ENCODE measurements at regions not wholly inside any gene's neighbourhood (a gene's known extent, or its start where the extent isn't known, plus 50 kb on each side); places are given as distances from the start of the nearest gene placed in this dataset.

DNA sequence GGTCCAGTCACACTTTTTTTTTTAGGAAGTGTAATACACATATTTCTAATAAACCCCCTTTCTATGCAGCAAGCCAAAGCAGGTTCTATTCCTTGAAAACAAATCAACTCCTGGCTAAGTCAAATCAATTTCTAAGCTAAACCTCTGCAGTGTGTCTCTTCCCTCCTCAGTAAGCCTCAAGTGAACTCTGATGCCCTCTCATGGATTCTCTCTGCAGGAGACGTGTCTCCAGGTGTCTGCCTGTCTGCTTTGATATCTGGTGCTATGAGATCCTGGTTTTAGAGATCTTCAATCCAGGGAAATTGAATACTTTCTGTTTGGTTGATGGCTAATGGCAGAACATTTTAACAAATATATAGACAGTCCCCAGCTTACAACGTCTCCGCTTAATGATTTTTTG lies 791.7 kb downstream of the AACS start:
- Mint-ChIP-seq H3K27ac (no peak overlapping the region), H3K9me3 (ENCODE audit: insufficient read depth) (no peaks in the 10 kb centered on the region), H3K4me1 (no peaks in the 10 kb centered on the region), H3K4me3 (no peak overlapping the region), H3K27me3 (no peaks in the 10 kb centered on the region)
- H2AFZ ChIP-seq (ENCODE audit: insufficient read depth, low read depth, low read length, poor library complexity, severe bottlenecking): no peak overlapping the region
- H4K20me1 ChIP-seq (ENCODE audit: control insufficient read depth, insufficient read depth, low read length, poor library complexity, severe bottlenecking): no peaks in the 10 kb centered on the region
- no peaks in the 10 kb centered on the region for H3K4me1 ChIP-seq (ENCODE audit: control insufficient read depth in 2 of 2, insufficient read depth in 2 of 2, low read length in 2 of 2)
- CTCF ChIA-PET: no interaction called here
- no peak overlapping the region for H3K4me2 ChIP-seq (replicated peaks; ENCODE audit: low read depth, low read length, poor library complexity, severe bottlenecking)
- H3K9me3 ChIP-seq (ENCODE audit: control extremely low read depth in 1 of 3, control insufficient read depth in 2 of 3, insufficient read depth in 1 of 3, low read length in 2 of 3): peaks cover 0 to 12% (median 0%) of the 10 kb centered on the region in 3 donors
- TF ChIP-seq EZH2 (IDR thresholded peaks at IDR 0.05; ENCODE audit: borderline replicate concordance, insufficient read depth, low read depth, low read length, poor library complexity, severe bottlenecking): no peak
- TF ChIP-seq, protein P1, sequence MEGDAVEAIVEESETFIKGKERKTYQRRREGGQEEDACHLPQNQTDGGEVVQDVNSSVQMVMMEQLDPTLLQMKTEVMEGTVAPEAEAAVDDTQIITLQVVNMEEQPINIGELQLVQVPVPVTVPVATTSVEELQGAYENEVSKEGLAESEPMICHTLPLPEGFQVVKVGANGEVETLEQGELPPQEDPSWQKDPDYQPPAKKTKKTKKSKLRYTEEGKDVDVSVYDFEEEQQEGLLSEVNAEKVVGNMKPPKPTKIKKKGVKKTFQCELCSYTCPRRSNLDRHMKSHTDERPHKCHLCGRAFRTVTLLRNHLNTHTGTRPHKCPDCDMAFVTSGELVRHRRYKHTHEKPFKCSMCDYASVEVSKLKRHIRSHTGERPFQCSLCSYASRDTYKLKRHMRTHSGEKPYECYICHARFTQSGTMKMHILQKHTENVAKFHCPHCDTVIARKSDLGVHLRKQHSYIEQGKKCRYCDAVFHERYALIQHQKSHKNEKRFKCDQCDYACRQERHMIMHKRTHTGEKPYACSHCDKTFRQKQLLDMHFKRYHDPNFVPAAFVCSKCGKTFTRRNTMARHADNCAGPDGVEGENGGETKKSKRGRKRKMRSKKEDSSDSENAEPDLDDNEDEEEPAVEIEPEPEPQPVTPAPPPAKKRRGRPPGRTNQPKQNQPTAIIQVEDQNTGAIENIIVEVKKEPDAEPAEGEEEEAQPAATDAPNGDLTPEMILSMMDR (IDR thresholded peaks at IDR 0.05): no peak
- H3K27me3 ChIP-seq (replicated peaks in 1 of 4; ENCODE audit: control extremely low read depth in 1 of 4, control insufficient read depth in 3 of 4, insufficient read depth in 4 of 4, low read length in 3 of 4): no peaks in the 10 kb centered on the region
- H3K27ac ChIP-seq (ENCODE audit: low read length in 2 of 2): no peak overlapping the region
- no peaks in the 10 kb centered on the region for H3K36me3 ChIP-seq (replicated peaks in 1 of 2; ENCODE audit: control extremely low read depth in 1 of 2, control insufficient read depth in 1 of 2, extremely low read depth in 1 of 2, insufficient read depth in 2 of 2, low read length in 1 of 2)
- intact Hi-C loops (cut with micrococcal nuclease): no loop called here
- no CpG with 5 or more reads among the region's 3 CpGs for WGBS (ENCODE audit: insufficient coverage)
- DNase-seq (no peak), ATAC-seq (ENCODE audit: low read depth) (no peak)
- POLR2A ChIA-PET: no interaction called here
- H3K4me3 ChIP-seq (ENCODE audit: control extremely low read depth in 1 of 5, extremely low read depth in 1 of 5, insufficient read depth in 1 of 5, low read depth in 2 of 5, low read length in 4 of 5): no peak overlapping the region
- H3K9ac ChIP-seq (ENCODE audit: low read length): no peak overlapping the region
- no peaks in the 10 kb centered on the region for H3K79me2 ChIP-seq (ENCODE audit: control insufficient read depth, insufficient read depth, low read length)

DNA sequence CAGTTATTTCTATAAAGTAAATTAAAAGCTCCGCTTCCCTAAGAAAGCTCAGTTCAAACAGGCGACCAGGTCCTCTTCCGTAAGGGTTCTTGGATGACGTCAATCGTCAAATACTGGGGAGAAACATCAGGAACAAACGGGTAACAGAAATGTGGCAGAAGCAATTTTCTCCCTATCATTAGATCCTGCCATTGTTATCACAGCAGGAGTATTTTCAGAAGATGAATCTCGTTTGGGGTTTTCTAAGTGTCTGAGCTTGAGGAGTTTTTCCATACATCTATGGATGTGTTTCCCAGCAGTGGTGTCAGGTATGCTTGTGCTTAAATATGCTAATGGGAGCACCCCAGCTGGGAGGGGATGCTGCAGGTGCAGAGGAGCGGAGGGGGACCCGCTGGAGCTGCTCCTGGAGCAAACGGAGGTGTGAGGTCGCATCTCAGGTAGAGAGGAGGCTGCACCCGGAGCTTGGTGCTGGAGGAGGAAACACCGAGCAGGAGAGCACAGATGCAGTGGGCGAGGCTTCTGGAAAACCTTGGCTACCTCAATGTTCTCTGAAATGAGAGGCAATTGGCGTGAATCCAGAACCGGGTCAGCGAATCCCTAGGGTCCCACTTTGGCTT lies 795.5 kb downstream of the AACS start:
- Histone ChIP-seq H3K9me3 (ENCODE audit: control extremely low read depth in 1 of 3, control insufficient read depth in 2 of 3, insufficient read depth in 1 of 3, low read length in 2 of 3) (peaks cover 0 to 19% (median 3%) of the 10 kb centered on the region in 3 donors), H3K27me3 (replicated peaks in 1 of 4; ENCODE audit: control extremely low read depth in 1 of 4, control insufficient read depth in 3 of 4, insufficient read depth in 4 of 4, low read length in 3 of 4) (no peaks in the 10 kb centered on the region), H3K4me3 (ENCODE audit: control extremely low read depth in 1 of 5, extremely low read depth in 1 of 5, insufficient read depth in 1 of 5, low read depth in 2 of 5, low read length in 4 of 5) (no peak overlapping the region), H3K79me2 (ENCODE audit: control insufficient read depth, insufficient read depth, low read length) (no peaks in the 10 kb centered on the region), H3K4me1 (ENCODE audit: control insufficient read depth in 2 of 2, insufficient read depth in 2 of 2, low read length in 2 of 2) (no peaks in the 10 kb centered on the region), H3K4me2 (replicated peaks; ENCODE audit: low read depth, low read length, poor library complexity, severe bottlenecking) (no peak overlapping the region), H4K20me1 (ENCODE audit: control insufficient read depth, insufficient read depth, low read length, poor library complexity, severe bottlenecking) (no peaks in the 10 kb centered on the region), H3K9ac (ENCODE audit: low read length) (no peak overlapping the region), H3K36me3 (replicated peaks in 1 of 2; ENCODE audit: control extremely low read depth in 1 of 2, control insufficient read depth in 1 of 2, extremely low read depth in 1 of 2, insufficient read depth in 2 of 2, low read length in 1 of 2) (no peaks in the 10 kb centered on the region), H3K27ac (ENCODE audit: low read length in 2 of 2) (no peak overlapping the region), H2AFZ (ENCODE audit: insufficient read depth, low read depth, low read length, poor library complexity, severe bottlenecking) (no peak overlapping the region)
- intact Hi-C loops (cut with micrococcal nuclease): no loop called here
- DNase-seq (no peak), ATAC-seq (ENCODE audit: low read depth) (no peak)
- WGBS (ENCODE audit: insufficient coverage): 86% methylated on average over 10 of the region's 17 CpGs
- Mint-ChIP-seq H3K4me3 (no peak overlapping the region), H3K27ac (no peak overlapping the region), H3K9me3 (ENCODE audit: insufficient read depth) (peaks cover 3% of the 10 kb centered on the region), H3K4me1 (no peaks in the 10 kb centered on the region), H3K27me3 (no peaks in the 10 kb centered on the region)
- POLR2A ChIA-PET: no interaction called here
- CTCF ChIA-PET: no interaction called here
- TF ChIP-seq, protein P1 (IDR thresholded peaks at IDR 0.05): no peak
- no peak for TF ChIP-seq EZH2 (IDR thresholded peaks at IDR 0.05; ENCODE audit: borderline replicate concordance, insufficient read depth, low read depth, low read length, poor library complexity, severe bottlenecking)

All from B cell (primary cell).